ENCODE measurements at regions not wholly inside any gene's neighbourhood (a gene's known extent, or its start where the extent isn't known, plus 50 kb on each side); places are given as distances from the start of the nearest gene placed in this dataset.

DNA sequence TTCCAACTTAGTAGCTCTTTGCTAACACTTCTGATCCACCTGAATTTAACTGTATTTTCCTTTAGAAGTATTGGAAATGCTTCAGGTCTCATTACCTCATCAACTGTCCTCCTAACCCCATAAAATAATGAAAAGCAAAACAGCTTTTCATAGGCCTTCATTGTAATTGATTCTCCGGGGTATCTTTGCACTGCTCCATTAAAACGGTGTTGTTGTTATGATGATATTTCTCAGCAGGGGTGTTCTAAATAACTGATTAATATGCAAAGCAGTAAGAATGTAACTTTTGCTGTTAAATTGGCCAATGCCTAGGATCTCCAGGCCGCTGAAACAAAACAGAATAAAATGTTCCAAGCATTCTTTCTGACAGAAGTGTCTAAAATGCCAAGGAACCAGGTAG lies 1983.2 kb downstream of the EFNA5 start:
- Mint-ChIP-seq H3K4me1 (peaks cover 2% of the 10 kb centered on the region), H3K4me3 (no peak overlapping the region), H3K36me3 (ENCODE audit: low read depth) (no peaks in the 10 kb centered on the region), H3K27me3 (ENCODE audit: insufficient read depth) (no peaks in the 10 kb centered on the region), H3K27ac (no peak overlapping the region), H3K9me3 (no peaks in the 10 kb centered on the region)
- TF ChIP-seq, protein P1, sequence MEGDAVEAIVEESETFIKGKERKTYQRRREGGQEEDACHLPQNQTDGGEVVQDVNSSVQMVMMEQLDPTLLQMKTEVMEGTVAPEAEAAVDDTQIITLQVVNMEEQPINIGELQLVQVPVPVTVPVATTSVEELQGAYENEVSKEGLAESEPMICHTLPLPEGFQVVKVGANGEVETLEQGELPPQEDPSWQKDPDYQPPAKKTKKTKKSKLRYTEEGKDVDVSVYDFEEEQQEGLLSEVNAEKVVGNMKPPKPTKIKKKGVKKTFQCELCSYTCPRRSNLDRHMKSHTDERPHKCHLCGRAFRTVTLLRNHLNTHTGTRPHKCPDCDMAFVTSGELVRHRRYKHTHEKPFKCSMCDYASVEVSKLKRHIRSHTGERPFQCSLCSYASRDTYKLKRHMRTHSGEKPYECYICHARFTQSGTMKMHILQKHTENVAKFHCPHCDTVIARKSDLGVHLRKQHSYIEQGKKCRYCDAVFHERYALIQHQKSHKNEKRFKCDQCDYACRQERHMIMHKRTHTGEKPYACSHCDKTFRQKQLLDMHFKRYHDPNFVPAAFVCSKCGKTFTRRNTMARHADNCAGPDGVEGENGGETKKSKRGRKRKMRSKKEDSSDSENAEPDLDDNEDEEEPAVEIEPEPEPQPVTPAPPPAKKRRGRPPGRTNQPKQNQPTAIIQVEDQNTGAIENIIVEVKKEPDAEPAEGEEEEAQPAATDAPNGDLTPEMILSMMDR (conservative IDR thresholded peaks at IDR 0.05), result no peak
- DNase-seq, result no peak
- H3K9me3 ChIP-seq (ENCODE audit: control insufficient read depth, low read length), result no peaks in the 10 kb centered on the region
- no peak overlapping the region for H3K27ac ChIP-seq (ENCODE audit: low read depth, low read length)
- 50 to 58% methylated on average over 1 to 3 of the region's 3 CpGs for WGBS, 2 experiments (ENCODE audit: insufficient coverage in 1 of 2, insufficient read length in 1 of 2)
- H3K36me3 ChIP-seq (ENCODE audit: control insufficient read depth, insufficient read depth, low read length), result no peaks in the 10 kb centered on the region
- H3K27me3 ChIP-seq (ENCODE audit: control insufficient read depth, insufficient read depth, low read length, poor library complexity, severe bottlenecking), result no peaks in the 10 kb centered on the region
- no peaks in the 10 kb centered on the region for H3K4me1 ChIP-seq (ENCODE audit: control insufficient read depth, insufficient read depth, low read length)
- no peak overlapping the region for H3K9ac ChIP-seq (ENCODE audit: extremely low read depth, low read length, poor library complexity, severe bottlenecking)
- H3K4me3 ChIP-seq (ENCODE audit: low read length), result no peak overlapping the region

DNA sequence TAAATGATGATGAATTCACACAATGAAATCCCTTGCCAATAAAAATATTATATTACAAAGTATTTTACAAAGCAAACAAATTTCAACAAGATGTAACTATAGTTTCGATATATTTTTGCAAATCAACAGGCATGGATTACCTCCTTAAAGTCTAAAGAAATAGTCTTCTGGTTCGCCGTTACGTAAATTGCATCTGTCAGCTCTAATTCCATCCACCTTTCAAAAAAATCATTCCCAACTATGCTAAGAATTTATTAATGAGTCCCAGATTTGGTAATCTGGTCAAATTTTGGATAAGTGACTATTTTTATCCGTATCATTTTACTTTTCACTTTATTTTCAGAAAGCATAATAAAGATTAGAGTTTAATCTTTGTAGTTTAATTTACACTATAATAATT lies 1984.9 kb downstream of the EFNA5 start:
- Mint-ChIP-seq H3K27ac (no peak overlapping the region), H3K36me3 (ENCODE audit: low read depth) (no peaks in the 10 kb centered on the region), H3K4me1 (peaks cover 2% of the 10 kb centered on the region), H3K4me3 (no peak overlapping the region), H3K27me3 (ENCODE audit: insufficient read depth) (no peaks in the 10 kb centered on the region), H3K9me3 (no peaks in the 10 kb centered on the region)
- H3K9me3 ChIP-seq (ENCODE audit: control insufficient read depth, low read length), result no peaks in the 10 kb centered on the region
- H3K4me3 ChIP-seq (ENCODE audit: low read length), result no peak overlapping the region
- no peaks in the 10 kb centered on the region for H3K27me3 ChIP-seq (ENCODE audit: control insufficient read depth, insufficient read depth, low read length, poor library complexity, severe bottlenecking)
- DNase-seq, result no peak
- no peak overlapping the region for H3K9ac ChIP-seq (ENCODE audit: extremely low read depth, low read length, poor library complexity, severe bottlenecking)
- 98 to 100% methylated on average over 3 to 4 of the region's 5 CpGs for WGBS, 2 experiments (ENCODE audit: insufficient coverage in 1 of 2, insufficient read length in 1 of 2)
- TF ChIP-seq, protein P1 (conservative IDR thresholded peaks at IDR 0.05), result no peak
- H3K27ac ChIP-seq (ENCODE audit: low read depth, low read length), result no peak overlapping the region
- no peaks in the 10 kb centered on the region for H3K36me3 ChIP-seq (ENCODE audit: control insufficient read depth, insufficient read depth, low read length)
- no peaks in the 10 kb centered on the region for H3K4me1 ChIP-seq (ENCODE audit: control insufficient read depth, insufficient read depth, low read length)

DNA sequence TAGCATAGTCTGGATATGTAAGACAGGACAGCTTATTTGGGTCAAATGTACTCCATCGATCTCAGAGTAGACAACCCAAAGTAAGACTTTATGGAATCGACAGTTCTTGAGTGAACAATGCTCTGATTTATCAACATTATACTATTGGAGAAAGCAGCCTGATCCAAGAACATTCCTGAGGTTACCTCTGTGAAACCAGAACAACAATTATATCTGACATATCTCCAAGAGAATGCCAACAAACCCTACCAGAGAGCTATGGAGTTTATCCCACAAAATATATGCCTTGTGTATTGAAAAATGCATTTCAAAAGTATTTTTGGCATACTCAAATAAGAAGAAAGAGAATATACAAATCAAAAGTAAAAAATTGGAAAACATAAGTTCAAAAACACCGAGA lies 1985.9 kb downstream of the EFNA5 start:
- Histone ChIP-seq H3K27me3 (ENCODE audit: control insufficient read depth, insufficient read depth, low read length, poor library complexity, severe bottlenecking) (no peaks in the 10 kb centered on the region), H3K36me3 (ENCODE audit: control insufficient read depth, insufficient read depth, low read length) (no peaks in the 10 kb centered on the region), H3K4me3 (ENCODE audit: low read length) (no peak overlapping the region), H3K9ac (ENCODE audit: extremely low read depth, low read length, poor library complexity, severe bottlenecking) (no peak overlapping the region), H3K27ac (ENCODE audit: low read depth, low read length) (no peak overlapping the region), H3K9me3 (ENCODE audit: control insufficient read depth, low read length) (no peaks in the 10 kb centered on the region), H3K4me1 (ENCODE audit: control insufficient read depth, insufficient read depth, low read length) (no peaks in the 10 kb centered on the region)
- no peak for DNase-seq
- no peaks in the 10 kb centered on the region for H3K36me3 Mint-ChIP-seq (ENCODE audit: low read depth)
- TF ChIP-seq, protein P1 (conservative IDR thresholded peaks at IDR 0.05), result no peak
- no peaks in the 10 kb centered on the region for H3K27me3 Mint-ChIP-seq (ENCODE audit: insufficient read depth)
- peaks cover 2% of the 10 kb centered on the region for H3K4me1 Mint-ChIP-seq
- no peak overlapping the region for H3K4me3 Mint-ChIP-seq
- no peak overlapping the region for H3K27ac Mint-ChIP-seq
- WGBS, 2 experiments (ENCODE audit: insufficient coverage in 1 of 2, insufficient read length in 1 of 2), result 94% methylated on average over 2 of the region's 3 CpGs; no CpG with 5 or more reads in 1 of the 2 experiments
- H3K9me3 Mint-ChIP-seq, result no peaks in the 10 kb centered on the region

Measured in endodermal cell (in vitro differentiated cells).